ENCODE measurements at regions not wholly inside any gene's neighbourhood (a gene's known extent, or its start where the extent isn't known, plus 50 kb on each side); places are given as distances from the start of the nearest gene placed in this dataset.
"Not testable (repeated sequence)": the region's sequence is repeated elsewhere in the genome, so short reads cannot be mapped to it uniquely, and the experiment has no call there.

DNA sequence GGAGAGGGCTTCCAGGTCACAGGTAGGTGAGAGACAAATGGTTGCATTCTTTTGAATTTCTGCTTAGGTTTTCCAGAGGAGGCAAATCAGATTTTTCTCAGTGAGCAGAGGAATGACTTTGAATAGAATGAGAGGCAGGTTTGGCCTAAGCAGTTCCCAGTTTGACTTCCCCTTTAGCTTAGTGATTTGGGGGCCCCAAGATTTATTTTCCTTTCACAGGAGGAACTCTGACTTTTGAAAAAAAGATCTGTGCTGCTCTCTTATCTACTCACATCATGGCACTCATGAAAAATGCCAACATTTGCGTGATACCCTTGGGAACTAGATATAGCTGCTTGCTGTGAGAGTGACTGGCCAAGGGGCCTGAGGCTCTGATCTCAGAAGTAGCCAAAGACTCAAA, 58.0 kb upstream of the EVL start:
- no peaks in the 10 kb centered on the region for H3K9me2 ChIP-seq (replicated peaks; ENCODE audit: insufficient read depth, low read length)
- no peaks in the 10 kb centered on the region for H3K36me3 ChIP-seq (ENCODE audit: low read length)
- no peak overlapping the region for H3K27ac ChIP-seq (ENCODE audit: low read depth, low read length)
- no peaks in the 10 kb centered on the region for H3K79me2 ChIP-seq (ENCODE audit: insufficient read depth, low read length)
- peaks cover 16% of the 10 kb centered on the region; the same call in 1 of the 2 replicates for H3K9me3 ChIP-seq (ENCODE audit: insufficient read depth, low read length)
- H3K4me3 ChIP-seq (ENCODE audit: insufficient read depth, low read length, poor library complexity, severe bottlenecking) = no peak overlapping the region
- H3F3A ChIP-seq (ENCODE audit: insufficient read depth) = no peaks in the 10 kb centered on the region
- H3K9ac ChIP-seq (ENCODE audit: low read length) = no peak overlapping the region
- H4K20me1 ChIP-seq (ENCODE audit: low read depth, low read length) = no peaks in the 10 kb centered on the region
- no peak overlapping the region for H2AFZ ChIP-seq (ENCODE audit: low read depth, low read length, severe bottlenecking)
- no peak overlapping the region for H3K4me2 ChIP-seq (ENCODE audit: low read depth, low read length, poor library complexity, severe bottlenecking)
- no peaks in the 10 kb centered on the region; the same call in 1 of the 2 replicates for H3K27me3 ChIP-seq (ENCODE audit: low read length)
- TF ChIP-seq EZH2phosphoT487 (conservative IDR thresholded peaks at IDR 0.05; ENCODE audit: low read length) = no peak
- no peak for TF ChIP-seq CTCF (IDR thresholded peaks at IDR 0.05; ENCODE audit: insufficient read depth, low read length, poor library complexity, severe bottlenecking)

DNA sequence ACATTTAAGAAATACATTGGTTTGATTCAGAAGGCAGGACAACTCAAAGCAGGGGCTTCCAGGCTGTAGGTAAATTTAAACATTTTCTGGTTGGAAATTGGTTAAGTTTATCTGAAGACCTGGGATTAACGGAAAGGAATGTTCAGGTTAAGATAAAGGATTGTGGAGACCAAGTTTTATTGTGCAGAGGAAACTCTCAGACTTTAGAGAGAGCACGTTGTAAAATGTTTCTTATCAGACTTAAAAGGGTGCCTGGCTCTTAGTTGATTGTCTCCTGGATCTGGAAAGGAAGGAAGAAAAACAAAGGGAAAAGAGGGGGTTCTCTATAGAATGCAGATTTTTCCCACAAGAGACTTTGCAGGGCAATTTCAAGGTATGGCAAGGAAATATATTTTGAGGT, 55.4 kb upstream of the EVL start:
- not testable (repeated sequence) for H3K4me2 ChIP-seq (ENCODE audit: low read depth, low read length, poor library complexity, severe bottlenecking); H3K4me3 ChIP-seq (ENCODE audit: insufficient read depth, low read length, poor library complexity, severe bottlenecking); H3K27ac ChIP-seq (ENCODE audit: low read depth, low read length); H3K9me3 ChIP-seq (ENCODE audit: insufficient read depth, low read length); H3K79me2 ChIP-seq (ENCODE audit: insufficient read depth, low read length); H3K9ac ChIP-seq (ENCODE audit: low read length); H3F3A ChIP-seq (ENCODE audit: insufficient read depth); H3K9me2 ChIP-seq (replicated peaks; ENCODE audit: insufficient read depth, low read length); H3K36me3 ChIP-seq (ENCODE audit: low read length); H2AFZ ChIP-seq (ENCODE audit: low read depth, low read length, severe bottlenecking); H3K27me3 ChIP-seq (ENCODE audit: low read length); H4K20me1 ChIP-seq (ENCODE audit: low read depth, low read length)

DNA sequence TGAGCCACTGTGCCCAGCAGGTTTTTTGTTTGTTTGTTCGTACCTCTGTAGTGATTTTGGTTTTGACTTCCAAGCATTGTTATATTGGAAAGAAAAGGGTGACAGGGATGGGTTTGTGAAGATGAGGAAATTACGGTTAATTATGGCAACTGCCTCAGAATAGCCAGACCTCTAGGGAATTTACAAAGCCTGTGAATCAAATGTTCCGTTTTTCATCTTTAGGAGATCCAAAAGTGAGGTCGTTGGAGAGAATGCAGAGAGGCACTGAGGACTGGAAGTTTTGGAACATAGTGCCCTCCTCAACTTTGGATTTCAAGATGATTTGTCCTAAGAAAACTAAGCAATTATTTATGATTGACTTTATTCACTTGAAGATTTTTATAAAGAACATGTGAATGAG, 54.5 kb upstream of the EVL start:
- Histone ChIP-seq H3K36me3 (ENCODE audit: low read length) (no peaks in the 10 kb centered on the region), H3K9ac (ENCODE audit: low read length) (no peak overlapping the region), H3K27me3 (ENCODE audit: low read length) (no peaks in the 10 kb centered on the region), H3F3A (ENCODE audit: insufficient read depth) (no peaks in the 10 kb centered on the region), H3K4me3 (ENCODE audit: insufficient read depth, low read length, poor library complexity, severe bottlenecking) (no peak overlapping the region), H4K20me1 (ENCODE audit: low read depth, low read length) (no peaks in the 10 kb centered on the region), H3K79me2 (ENCODE audit: insufficient read depth, low read length) (no peaks in the 10 kb centered on the region), H3K4me2 (ENCODE audit: low read depth, low read length, poor library complexity, severe bottlenecking) (no peak overlapping the region), H3K27ac (ENCODE audit: low read depth, low read length) (no peak overlapping the region), H2AFZ (ENCODE audit: low read depth, low read length, severe bottlenecking) (no peak overlapping the region), H3K9me2 (replicated peaks; ENCODE audit: insufficient read depth, low read length) (no peaks in the 10 kb centered on the region), H3K9me3 (ENCODE audit: insufficient read depth, low read length) (peaks cover 2% of the 10 kb centered on the region; the same call in 1 of the 2 replicates)
- TF ChIP-seq EZH2phosphoT487 (conservative IDR thresholded peaks at IDR 0.05; ENCODE audit: low read length) = no peak

- no peaks in the 10 kb centered on the region for H4K20me1 ChIP-seq (ENCODE audit: low read depth, low read length)
- no peak overlapping the region for H2AFZ ChIP-seq (ENCODE audit: low read depth, low read length, severe bottlenecking)
- H3K27ac ChIP-seq (ENCODE audit: low read depth, low read length) = no peak overlapping the region
- no peaks in the 10 kb centered on the region for H3K9me2 ChIP-seq (replicated peaks; ENCODE audit: insufficient read depth, low read length)
- no peaks in the 10 kb centered on the region for H3K36me3 ChIP-seq (ENCODE audit: low read length)
- no peak overlapping the region for H3K4me3 ChIP-seq (ENCODE audit: insufficient read depth, low read length, poor library complexity, severe bottlenecking)
- H3K9me3 ChIP-seq (ENCODE audit: insufficient read depth, low read length) = no peaks in the 10 kb centered on the region
- H3K4me2 ChIP-seq (ENCODE audit: low read depth, low read length, poor library complexity, severe bottlenecking) = no peak overlapping the region
- TF ChIP-seq CTCF (IDR thresholded peaks at IDR 0.05; ENCODE audit: insufficient read depth, low read length, poor library complexity, severe bottlenecking) = no peak
- no peak for TF ChIP-seq EZH2phosphoT487 (conservative IDR thresholded peaks at IDR 0.05; ENCODE audit: low read length)
- no peak overlapping the region for H3K9ac ChIP-seq (ENCODE audit: low read length)
- H3K79me2 ChIP-seq (ENCODE audit: insufficient read depth, low read length) = no peaks in the 10 kb centered on the region
- H3F3A ChIP-seq (ENCODE audit: insufficient read depth) = no peaks in the 10 kb centered on the region
- no peaks in the 10 kb centered on the region for H3K27me3 ChIP-seq (ENCODE audit: low read length)
Measured at GRCh38 chr14:100011628-100012325, 53.4 kb upstream of the EVL start.

Measured in SU-DHL-6 (cell line).